Caki2 (cell line): ENCODE measurements at regions not wholly inside any gene's neighbourhood (a gene's known extent, or its start where the extent isn't known, plus 50 kb on each side); places are given as distances from the start of the nearest gene placed in this dataset.
"Not testable (repeated sequence)": the region's sequence is repeated elsewhere in the genome, so short reads cannot be mapped to it uniquely, and the experiment has no call there.

Experiments
- DNase-seq: peaks from one replicate; pipeline ENCODE4 v3.0.0-alpha.2; 2015; ENCODE audit warnings: low read depth
- in situ Hi-C: cut with HindIII; loops from 2 replicates; pipeline ENCODE4 v1.10.0; 2016; ENCODE audit warnings: low sequenced_read_pairs, low pct_unique_long_range_greater_than_20kb, mixed read lengths

- no peak for DNase-seq
- in situ Hi-C loops, result no loop called here
Measured at GRCh38 chr4:154044108-154044531, 255.2 kb upstream of the SFRP2 start.

DNA sequence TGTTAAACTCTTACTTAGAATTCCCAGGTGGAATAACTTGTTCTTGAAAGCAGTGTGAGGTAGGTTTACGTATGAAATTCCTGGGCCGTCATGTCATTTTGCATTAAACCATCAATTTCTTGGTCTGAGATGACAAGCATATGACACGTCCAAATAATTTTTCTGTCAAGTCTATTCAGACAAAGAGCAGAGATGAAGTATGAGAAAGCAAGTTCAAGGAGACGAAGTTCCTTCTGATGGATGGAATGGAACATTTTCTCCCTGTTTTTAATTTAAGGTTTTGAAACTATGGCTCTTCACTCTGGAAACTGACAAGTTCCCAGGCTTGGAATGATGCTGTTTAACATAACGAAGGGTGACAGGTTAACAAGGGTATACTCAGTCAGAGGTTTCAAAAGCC is 252.8 kb upstream of the SFRP2 start:
- in situ Hi-C loops, result no loop called here
- no peak for DNase-seq

- no peak for DNase-seq
- in situ Hi-C loops, result no loop called here
Measured at GRCh38 chr4:154039435-154040343, 250.8 kb upstream of the SFRP2 start.

DNA sequence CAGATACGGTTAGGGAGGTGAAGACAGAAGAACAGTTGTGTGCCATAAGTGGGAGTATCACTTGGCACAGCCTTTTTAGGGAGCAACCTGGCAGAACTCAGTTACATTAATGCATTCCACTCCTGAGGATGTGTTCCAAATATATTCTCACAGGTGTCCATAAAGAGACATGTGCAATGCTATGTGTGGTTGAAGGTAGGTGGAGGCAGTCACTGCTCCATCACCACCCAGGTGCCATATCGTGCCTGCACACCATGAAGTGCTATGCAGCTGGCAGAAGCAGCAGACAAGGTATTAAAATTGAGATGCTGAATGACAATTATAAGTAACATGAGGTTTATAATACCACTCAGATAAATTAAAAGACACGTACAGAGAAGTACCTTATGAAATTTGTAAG is 248.0 kb upstream of the SFRP2 start:
- no peak for DNase-seq
- in situ Hi-C loops, result no loop called here

- in situ Hi-C loops, result no loop called here
- no peak for DNase-seq
Measured at GRCh38 chr4:154035341-154035740, 246.5 kb upstream of the SFRP2 start.

DNA sequence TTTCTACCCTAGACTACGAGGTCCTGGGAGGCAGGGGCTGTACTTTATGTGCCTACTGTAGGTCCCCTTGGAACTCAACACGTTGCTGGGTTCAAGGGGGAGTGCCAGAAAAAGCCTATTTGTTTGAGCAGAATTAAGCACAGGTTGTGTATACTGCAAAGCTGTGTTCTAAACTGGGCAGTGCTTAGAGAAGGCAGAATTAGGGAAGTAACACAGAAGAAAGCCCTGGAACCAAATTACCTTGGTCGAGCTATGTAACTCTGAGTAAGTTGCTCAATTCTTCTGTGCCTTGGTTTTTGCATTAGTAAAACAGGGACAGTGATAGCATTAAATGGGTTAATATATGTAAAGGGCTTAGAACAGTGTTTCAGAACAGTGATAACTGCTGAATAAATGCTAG is 245.0 kb upstream of the SFRP2 start:
- no peak for DNase-seq
- in situ Hi-C loops, result no loop called here

GRCh38 chr4:154032914-154033313 is 244.0 kb upstream of the SFRP2 start:
- in situ Hi-C loops, result no loop called here
- no peak for DNase-seq

DNA sequence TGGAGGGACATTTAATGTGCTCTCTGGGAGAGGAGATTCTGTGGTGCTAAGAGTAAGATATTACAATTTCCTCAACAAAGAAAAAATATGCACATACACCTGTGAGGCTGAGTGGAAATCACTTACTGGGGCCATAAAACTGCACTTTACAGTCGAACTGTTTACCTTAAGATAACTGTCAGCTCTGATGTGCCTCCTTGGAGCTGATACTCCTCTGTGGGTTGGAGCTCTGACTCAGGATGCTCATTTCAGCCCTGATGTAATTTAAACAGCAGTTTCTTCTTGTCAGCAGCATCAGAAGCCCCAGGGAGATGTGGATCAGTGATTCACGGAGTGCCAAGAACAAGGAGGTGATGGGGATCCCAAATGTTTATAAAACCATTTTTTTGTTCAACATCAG is 241.9 kb upstream of the SFRP2 start:
- no peak for DNase-seq
- in situ Hi-C loops, result no loop called here

DNA sequence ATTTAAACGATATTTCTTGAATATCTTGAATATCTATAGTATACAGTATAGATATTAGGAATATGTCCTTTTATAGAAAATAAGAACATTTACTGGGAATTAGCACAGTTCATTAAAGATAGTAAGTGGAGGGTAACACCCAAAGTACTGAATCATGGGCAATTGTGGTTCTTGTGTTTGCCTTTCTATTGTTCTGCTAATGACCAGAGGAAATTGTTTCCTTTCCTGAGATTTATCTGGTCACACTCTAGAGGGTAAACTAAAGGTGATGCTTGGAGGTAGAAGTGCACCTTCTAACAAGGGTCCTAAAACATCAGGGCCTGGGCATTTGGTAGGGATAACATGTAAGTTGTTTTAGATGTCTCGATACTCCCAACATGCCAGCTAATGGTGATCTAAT is 241.3 kb upstream of the SFRP2 start:
- in situ Hi-C loops, result no loop called here
- no peak for DNase-seq

DNA sequence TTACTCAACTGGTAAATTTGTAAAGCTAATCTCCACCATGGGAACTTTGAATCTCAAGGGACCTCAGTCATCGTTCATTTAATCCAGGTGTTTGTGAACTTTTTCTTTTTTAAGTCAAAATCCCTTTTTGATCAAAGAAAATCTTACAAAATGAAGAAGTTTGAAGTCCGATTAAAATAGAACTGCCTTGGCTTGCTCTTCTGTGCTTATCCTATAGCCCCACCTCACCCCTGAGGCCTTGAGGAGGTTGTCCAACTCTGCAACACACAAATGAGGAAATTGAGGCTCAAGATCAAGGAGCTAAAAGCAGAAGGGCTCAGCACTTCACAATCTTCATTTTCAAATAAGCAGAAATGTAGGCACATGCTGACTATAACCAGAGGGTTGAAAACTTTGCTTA is 240.3 kb upstream of the SFRP2 start:
- no peak for DNase-seq
- in situ Hi-C loops, result no loop called here

- in situ Hi-C loops, result no loop called here
Measured at GRCh38 chr4:154025110-154025509, 236.2 kb upstream of the SFRP2 start.

DNA sequence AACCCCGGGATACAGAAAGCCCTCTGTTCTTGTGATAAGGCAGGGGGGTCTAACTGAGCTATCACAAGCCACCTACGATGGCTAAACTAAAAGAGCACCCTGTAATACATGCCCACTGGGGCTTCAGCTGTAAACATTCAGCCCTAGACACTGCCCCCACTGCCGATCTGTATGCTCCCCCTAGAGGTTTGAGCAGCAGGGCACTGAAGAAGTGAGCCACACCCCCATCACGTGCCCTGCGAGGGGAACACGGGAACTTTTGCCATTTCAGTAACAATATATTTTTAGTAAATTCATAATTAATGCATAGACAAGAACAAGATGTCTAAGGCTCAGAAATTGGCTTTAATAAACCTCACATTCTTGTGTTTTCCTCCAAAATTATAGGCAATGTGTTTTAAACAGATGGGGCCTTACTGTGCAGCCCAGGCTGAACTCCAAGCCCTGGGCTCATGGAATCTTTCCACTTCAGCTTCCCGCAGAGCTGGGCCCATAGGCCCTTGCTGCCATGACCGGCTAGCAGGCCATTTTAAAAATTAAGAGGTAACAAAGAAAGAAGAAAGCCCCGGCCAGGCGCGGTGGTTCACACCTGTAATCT is 235.3 kb upstream of the SFRP2 start:
- DNase-seq, result no peak

More at GRCh38 chr4:154025110-154025509, 236.2 kb upstream of the SFRP2 start:
- DNase-seq, result no peak

DNA sequence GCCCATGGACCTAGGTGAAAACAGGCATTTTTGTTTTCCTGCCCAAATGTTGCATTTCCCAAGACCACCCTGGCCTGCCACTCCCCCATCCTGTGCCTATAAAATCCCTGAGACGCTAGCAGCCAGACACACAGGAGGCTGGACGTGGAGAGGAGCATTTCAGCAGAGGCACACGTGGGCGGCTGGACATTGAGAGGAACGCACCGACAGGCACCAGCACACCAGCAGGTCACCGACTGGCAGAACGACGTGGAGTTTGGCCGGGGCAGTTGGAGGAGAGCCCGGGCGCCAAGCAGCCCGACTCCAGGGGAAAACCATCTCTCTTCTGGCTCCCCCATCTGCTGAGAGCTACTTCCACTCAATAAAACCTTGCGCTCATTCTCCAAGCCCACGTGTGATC is 234.8 kb upstream of the SFRP2 start:
- DNase-seq, in situ Hi-C loops: not testable (repeated sequence)

More for the DNA sequence above, 235.3 kb upstream of the SFRP2 start:
- in situ Hi-C loops, result no loop called here

DNA sequence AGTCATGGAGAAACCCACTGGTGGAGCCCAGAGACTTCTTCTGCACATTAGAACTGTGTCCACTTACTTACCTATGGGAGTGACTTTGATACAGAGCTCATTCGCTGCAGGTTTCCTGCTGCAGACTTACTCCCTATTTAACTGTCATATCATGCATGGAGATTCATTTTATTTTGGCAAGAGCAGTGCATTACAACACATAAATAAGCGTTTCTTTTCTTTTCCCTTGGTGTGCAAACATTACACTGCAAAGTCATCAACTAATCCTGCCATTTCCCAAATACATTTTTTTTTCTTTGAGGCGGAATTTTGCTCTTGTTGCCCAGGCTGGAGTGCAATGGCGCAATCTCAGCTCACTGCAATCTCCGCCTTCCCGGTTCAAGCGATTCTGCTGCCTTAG is 230.9 kb upstream of the SFRP2 start:
- in situ Hi-C loops, result no loop called here
- no peak for DNase-seq

DNA sequence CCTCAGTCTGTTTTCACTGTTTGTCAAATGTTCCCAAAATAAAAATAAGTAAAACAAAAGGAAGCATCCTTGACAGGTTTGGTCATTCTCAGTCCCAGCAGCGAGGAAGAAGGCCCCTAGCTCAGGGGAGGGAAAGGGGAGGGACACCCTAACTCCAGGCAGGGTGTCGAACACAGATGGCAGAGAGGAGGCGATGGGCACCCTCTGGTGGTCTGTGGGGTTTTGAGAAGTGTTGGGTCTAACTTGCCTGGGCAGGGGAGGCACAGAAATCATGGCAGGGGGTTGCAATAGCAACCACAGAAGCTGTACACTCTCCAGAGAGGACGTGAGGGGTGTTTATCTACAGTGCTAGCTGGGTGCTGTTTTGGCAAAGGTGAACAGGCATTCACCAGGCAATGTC is 229.8 kb upstream of the SFRP2 start:
- in situ Hi-C loops, result no loop called here
- DNase-seq, result no peak

DNA sequence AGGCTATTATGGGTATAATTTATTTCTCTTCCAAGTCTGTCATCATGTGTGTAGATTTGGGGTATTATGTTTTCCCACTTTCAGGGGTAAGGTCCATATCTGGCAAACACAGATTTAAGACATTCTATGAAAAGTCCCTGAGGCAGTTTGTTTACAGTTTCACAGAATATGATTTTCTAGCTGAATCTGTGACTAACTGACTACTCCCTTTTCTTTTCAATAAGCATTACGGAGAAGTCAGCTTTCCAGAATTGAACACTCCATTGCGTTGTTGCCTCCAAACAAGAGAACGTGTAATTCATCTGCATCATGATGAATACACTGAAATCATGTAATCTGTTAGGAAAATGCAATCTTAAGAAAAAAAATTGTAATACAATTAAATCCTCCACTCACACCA is 226.7 kb upstream of the SFRP2 start:
- in situ Hi-C loops, result no loop called here
- no peak for DNase-seq

DNA sequence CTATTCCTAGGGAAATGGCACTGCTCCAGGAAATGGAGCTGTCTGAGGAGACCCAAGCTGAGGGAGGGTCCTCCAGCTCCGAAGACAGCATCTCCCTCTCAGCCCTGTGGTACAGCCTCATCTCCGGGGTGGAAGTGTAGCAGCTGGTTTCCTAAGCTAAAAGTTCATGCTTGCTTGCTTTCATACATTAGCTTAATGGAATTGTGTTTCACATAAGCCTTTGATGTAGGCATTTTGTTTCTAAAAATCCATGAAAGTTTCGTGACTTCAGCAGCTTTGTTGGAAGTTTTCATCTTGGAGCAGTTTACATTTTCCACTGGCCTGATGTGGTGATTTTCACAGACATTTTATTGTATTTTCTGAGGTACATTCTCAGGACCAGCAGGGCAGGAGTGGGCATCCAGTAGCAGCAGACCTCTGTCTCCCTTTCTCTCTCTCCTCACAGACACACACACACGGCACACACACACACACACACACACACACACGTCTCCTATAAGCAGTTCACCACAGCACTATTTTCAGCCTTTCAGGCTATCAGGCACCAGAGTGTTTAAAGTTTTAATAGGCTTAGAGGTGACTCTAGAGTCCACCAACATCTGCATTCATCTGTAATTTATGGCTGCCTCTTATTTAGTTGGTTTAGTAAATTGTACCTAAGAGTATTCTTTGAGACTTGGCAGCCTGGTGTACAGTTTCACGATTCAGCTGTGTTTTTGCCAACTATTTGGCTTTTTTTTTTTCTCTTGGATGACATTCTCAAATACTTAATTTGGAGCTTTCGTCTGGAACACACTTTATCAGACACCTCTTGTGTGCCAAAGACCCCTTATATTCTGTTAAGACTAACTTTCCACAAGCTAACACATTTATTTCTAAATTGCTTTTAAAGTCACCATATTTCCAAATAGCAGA is 225.8 kb upstream of the SFRP2 start:
- DNase-seq, result no peak
- in situ Hi-C loops, result no loop called here

DNA sequence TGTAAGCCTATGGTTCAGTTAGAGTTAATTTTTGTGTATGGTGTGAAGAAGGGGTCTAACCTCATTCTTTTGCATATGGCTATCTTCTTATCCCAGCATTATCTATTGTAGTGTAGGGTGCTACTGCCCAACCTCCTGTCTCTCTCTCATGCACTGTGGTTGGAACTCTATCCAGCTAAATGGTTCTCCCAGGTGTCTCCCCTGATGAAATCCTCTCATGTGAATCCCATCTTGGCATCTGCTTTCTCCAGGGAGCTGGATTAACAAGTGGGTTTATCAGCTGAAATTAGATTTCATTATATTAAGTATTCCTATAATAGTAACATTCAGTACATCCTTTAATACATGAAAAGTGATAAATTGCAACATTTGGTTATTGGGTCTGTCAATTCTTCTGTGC is 224.7 kb upstream of the SFRP2 start:
- in situ Hi-C loops, result no loop called here
- no peak for DNase-seq

DNA sequence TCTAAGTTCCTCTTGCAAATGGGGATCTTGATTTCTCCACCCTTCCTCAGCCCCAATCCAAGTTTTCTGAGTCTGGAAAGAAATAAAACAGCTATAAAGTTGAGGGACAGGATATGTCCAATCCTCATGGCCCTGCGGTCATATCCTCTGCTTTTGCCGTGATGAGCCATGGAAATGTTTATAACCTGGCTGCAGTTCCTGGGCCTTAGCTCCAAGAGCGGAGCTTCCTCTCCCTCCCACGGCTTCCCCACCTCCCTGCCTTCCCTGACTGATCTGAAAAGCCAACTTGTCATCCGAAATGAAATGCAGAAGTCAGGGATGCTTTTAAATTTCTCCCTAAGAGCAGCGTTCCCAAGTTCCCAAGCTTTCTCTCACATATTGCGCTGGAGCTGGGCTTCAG is 221.5 kb upstream of the SFRP2 start:
- in situ Hi-C loops, result no loop called here
- no peak for DNase-seq
